Fibroblast of the aortic adventitia (primary cell): ENCODE measurements at regions not wholly inside any gene's neighbourhood (a gene's known extent, or its start where the extent isn't known, plus 50 kb on each side); places are given as distances from the start of the nearest gene placed in this dataset.

ENCODE experiments used
- DNase-seq: peaks from one replicate; pipeline ENCODE4 v3.0.0-alpha.2; 2010; ENCODE audit warnings: low read depth
- H3K4me3 ChIP-seq: 2 replicates; pipeline ENCODE4 v1.5.1; 2011; ENCODE audit warnings: low read depth, mild to moderate bottlenecking, control low read depth, low read length, moderate library complexity
- TF ChIP-seq, protein P1 (sequence below): IDR thresholded peaks from 2 replicates; pipeline ENCODE4 v1.5.1; 2011; ENCODE audit warnings: mild to moderate bottlenecking, low read length, control low read depth, inconsistent platforms; ENCODE audit not compliant: insufficient read depth

GRCh38 chr1:173409613-173410012, 67.5 kb upstream of the PRDX6 start:
- TF ChIP-seq, protein P1, sequence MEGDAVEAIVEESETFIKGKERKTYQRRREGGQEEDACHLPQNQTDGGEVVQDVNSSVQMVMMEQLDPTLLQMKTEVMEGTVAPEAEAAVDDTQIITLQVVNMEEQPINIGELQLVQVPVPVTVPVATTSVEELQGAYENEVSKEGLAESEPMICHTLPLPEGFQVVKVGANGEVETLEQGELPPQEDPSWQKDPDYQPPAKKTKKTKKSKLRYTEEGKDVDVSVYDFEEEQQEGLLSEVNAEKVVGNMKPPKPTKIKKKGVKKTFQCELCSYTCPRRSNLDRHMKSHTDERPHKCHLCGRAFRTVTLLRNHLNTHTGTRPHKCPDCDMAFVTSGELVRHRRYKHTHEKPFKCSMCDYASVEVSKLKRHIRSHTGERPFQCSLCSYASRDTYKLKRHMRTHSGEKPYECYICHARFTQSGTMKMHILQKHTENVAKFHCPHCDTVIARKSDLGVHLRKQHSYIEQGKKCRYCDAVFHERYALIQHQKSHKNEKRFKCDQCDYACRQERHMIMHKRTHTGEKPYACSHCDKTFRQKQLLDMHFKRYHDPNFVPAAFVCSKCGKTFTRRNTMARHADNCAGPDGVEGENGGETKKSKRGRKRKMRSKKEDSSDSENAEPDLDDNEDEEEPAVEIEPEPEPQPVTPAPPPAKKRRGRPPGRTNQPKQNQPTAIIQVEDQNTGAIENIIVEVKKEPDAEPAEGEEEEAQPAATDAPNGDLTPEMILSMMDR: no peak
- peak; percentile 94 for DNase-seq
- H3K4me3 ChIP-seq: no peak overlapping the region

DNA sequence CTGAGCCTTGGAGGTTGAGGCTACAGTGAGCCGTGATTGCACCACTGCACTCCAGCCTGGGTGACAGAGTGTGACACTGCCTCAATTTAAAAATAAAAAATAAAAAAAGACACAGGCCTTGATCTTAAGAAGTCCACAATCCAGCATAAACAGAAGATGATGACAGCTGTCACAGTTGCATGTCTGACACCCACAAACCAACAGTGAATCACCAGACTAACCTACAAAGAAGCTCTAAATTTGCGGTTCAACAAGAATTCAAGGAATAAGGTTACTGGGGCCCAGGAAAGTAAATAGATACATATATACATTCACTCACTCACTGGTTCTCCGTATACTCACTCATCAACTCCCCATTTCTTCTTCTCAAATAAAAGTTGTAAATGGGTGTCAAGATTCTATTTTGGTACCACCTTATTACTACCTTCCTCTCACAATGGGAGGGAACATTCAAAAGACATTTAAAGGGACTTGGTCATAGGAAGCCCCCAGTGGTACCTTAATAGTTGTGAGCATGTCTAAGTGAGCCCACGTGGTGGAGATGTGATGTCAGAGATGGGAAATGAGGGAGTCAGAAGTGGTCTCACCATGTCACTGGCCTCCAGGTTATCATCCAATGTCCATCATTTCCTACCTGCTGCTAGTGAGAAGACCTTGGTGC, 66.9 kb upstream of the PRDX6 start:
- no peak for DNase-seq
- H3K4me3 ChIP-seq: no peak overlapping the region
- TF ChIP-seq, protein P1: no peak

DNA sequence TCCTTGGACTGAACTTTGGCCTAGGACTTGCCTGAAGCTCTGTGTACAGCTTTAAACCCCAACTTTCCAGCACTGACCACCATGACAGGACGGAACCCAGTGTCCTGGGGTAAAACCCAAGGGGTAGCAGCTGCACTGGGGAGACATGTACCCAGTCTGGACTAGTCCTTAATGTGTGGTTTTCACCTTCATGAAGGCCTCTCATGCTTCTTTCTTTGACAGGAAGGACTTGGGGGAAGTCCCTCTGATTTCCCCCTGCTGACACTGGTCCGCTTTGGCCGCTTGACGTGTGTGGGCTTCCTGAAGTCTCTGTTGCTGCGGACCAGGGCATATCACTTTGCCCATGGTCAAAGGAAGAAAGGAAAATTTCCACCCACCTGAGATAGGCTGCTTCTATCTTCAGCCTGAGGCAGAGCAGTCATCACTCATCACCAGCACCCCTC, 66.3 kb upstream of the PRDX6 start:
- H3K4me3 ChIP-seq: no peak overlapping the region
- TF ChIP-seq, protein P1: no peak
- no peak for DNase-seq

DNA sequence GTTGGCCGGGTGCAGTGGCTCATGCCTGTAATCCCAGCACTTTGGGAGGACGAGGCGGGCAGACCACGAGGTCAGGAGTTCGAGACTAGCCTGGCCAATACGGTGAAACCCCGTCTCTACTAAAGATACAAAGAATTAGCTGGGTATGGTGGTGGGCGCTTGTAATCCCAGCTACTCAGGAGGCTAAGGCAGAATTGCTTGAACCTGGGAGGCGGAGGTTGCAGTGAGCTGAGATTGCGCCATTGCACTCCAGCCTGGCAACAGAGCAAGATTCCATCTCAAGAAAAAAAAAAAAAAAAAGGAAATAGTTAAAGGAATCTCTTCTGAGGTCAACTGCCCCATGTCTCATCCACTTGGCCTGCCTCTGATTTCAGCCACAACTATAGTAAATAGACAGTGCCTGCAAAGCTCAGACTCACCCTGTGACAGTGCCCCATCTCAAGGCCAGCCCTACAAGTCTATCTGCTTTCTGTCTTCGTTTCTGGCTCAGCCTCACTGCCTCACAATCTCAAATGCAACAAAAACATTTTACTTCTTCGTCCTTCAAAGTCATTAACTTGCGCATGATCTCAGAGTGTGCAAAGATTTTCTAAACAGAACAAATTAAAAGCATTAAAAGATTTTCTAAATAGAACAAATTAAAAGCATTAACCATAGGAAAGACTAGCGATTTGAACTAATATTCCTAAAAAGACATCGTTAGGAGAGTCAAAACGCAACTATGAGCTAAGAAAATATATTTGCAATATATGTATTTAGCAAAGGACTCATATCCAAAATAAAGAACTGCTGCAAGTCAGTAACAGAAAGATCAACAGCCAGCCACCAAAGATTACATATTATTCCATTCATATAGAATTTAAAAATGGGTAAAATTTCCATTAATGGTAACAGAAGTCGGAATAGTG, 65.0 kb upstream of the PRDX6 start:
- TF ChIP-seq, protein P1: no peak
- peak; percentile 70 for DNase-seq
- no peak overlapping the region for H3K4me3 ChIP-seq

GRCh38 chr1:173413271-173413707, 63.8 kb upstream of the PRDX6 start:
- no peak overlapping the region for H3K4me3 ChIP-seq
- DNase-seq: no peak
- TF ChIP-seq, protein P1: no peak

- TF ChIP-seq, protein P1: no peak
- no peak for DNase-seq
- H3K4me3 ChIP-seq: no peak overlapping the region
Observed at GRCh38 chr1:173414136-173414535, 63.0 kb upstream of the PRDX6 start.
